MM.1S (cell line): ENCODE measurements at regions not wholly inside any gene's neighbourhood (a gene's known extent, or its start where the extent isn't known, plus 50 kb on each side); places are given as distances from the start of the nearest gene placed in this dataset.
"Not testable (repeated sequence)": the region's sequence is repeated elsewhere in the genome, so short reads cannot be mapped to it uniquely, and the experiment has no call there.

Experiments used
- DNase-seq: peaks from one replicate; pipeline ENCODE4 v3.0.0-alpha.2; 2015
- H2AFZ ChIP-seq: fragments of 300-600 bp; sonication (generic); 2 replicates; pipeline ENCODE4 v1.6.0; 2016; ENCODE audit warnings: antibody characterized with exemption, low read length
- H3F3A ChIP-seq: fragments of 300-600 bp; sonication (generic); 2 replicates; pipeline ENCODE4 v1.6.1; 2016; ENCODE audit warnings: mild to moderate bottlenecking, antibody characterized with exemption, low read length, moderate library complexity, mixed read lengths; ENCODE audit not compliant: insufficient read depth
- H3K27ac ChIP-seq: fragments of 300-600 bp; sonication (generic); 2 replicates; pipeline ENCODE4 v1.5.1; 2016; ENCODE audit warnings: mild to moderate bottlenecking, low read length
- H3K27me3 ChIP-seq: fragments of 300-600 bp; sonication (generic); replicated peaks from 2 replicates; pipeline ENCODE4 v1.6.0; 2016; ENCODE audit warnings: low read length; ENCODE audit not compliant: insufficient read depth
- H3K36me3 ChIP-seq: fragments of 300-600 bp; sonication (generic); replicated peaks from 2 replicates; pipeline ENCODE4 v1.6.1; 2016; ENCODE audit warnings: mild to moderate bottlenecking, low read length, mixed read lengths; ENCODE audit not compliant: insufficient read depth
- H3K4me1 ChIP-seq: fragments of 300-600 bp; sonication (generic); 2 replicates; pipeline ENCODE4 v1.6.1; 2016; ENCODE audit warnings: low read length, mixed read lengths
- H3K4me2 ChIP-seq: fragments of 300-600 bp; sonication (generic); 2 replicates; pipeline ENCODE4 v1.6.0; 2016; ENCODE audit warnings: low read depth, low read length
- H3K4me3 ChIP-seq: fragments of 300-600 bp; sonication (generic); 2 replicates; pipeline ENCODE4 v1.5.1; 2016; ENCODE audit warnings: low read length, mixed read lengths
- H3K79me2 ChIP-seq: fragments of 300-600 bp; sonication (generic); 2 replicates; pipeline ENCODE4 v1.6.1; 2016; ENCODE audit warnings: mixed run types, low read length, mixed read lengths
- H3K9ac ChIP-seq: fragments of 300-600 bp; sonication (generic); 2 replicates; pipeline ENCODE4 v1.6.1; 2016; ENCODE audit warnings: low read length, mixed read lengths
- H3K9me2 ChIP-seq: fragments of 300-600 bp; sonication (generic); replicated peaks from 2 replicates; pipeline ENCODE4 v1.6.1; 2016; ENCODE audit warnings: mild to moderate bottlenecking, low read length, mixed read lengths; ENCODE audit not compliant: insufficient read depth
- H3K9me3 ChIP-seq: fragments of 300-600 bp; sonication (generic); replicated peaks from 2 replicates; pipeline ENCODE4 v1.6.1; 2016; ENCODE audit warnings: mild to moderate bottlenecking, low read length, mixed read lengths; ENCODE audit not compliant: insufficient read depth
- H4K20me1 ChIP-seq: fragments of 300-600 bp; sonication (generic); 2 replicates; pipeline ENCODE4 v1.6.1; 2016; ENCODE audit warnings: mild to moderate bottlenecking, low read length, moderate library complexity, mixed read lengths; ENCODE audit not compliant: insufficient read depth
- CTCF ChIP-seq: fragments of 300-600 bp; sonication (generic); IDR thresholded peaks from 2 replicates; pipeline ENCODE4 v1.5.1; 2016; ENCODE audit warnings: antibody characterized with exemption, low read length, mixed read lengths
- EZH2 ChIP-seq: fragments of 300-600 bp; sonication (generic); optimal IDR thresholded peaks from 2 replicates; pipeline ENCODE3; 2017; ENCODE audit warnings: low read depth, mild to moderate bottlenecking, antibody characterized with exemption, low read length, mixed read lengths
- EZH2phosphoT487 ChIP-seq: fragments of 300-600 bp; sonication (generic); IDR thresholded peaks from 2 replicates; pipeline ENCODE4 v1.6.1; 2018; ENCODE audit warnings: antibody characterized with exemption, low read length

GRCh38 chr5:7271435-7272084 lies 124.4 kb upstream of the ADCY2 start:
- Histone ChIP-seq H3K27ac (no peak overlapping the region), H3K9me2 (no peaks in the 10 kb centered on the region), H3K36me3 (no peaks in the 10 kb centered on the region), H3K4me2 (no peak overlapping the region), H3K27me3 (no peaks in the 10 kb centered on the region), H4K20me1 (no peaks in the 10 kb centered on the region), H3K79me2 (no peaks in the 10 kb centered on the region), H3K9ac (no peak overlapping the region), H2AFZ (no peak overlapping the region), H3K9me3 (no peaks in the 10 kb centered on the region), H3K4me1 (no peaks in the 10 kb centered on the region), H3K4me3 (no peak overlapping the region), H3F3A (no peaks in the 10 kb centered on the region)
- DNase-seq = no peak
- no peak for TF ChIP-seq EZH2
- no peak for TF ChIP-seq CTCF
- TF ChIP-seq EZH2phosphoT487 = no peak

- Histone ChIP-seq H3K4me3 (no peak overlapping the region), H3K9me3 (no peaks in the 10 kb centered on the region), H3K4me1 (no peaks in the 10 kb centered on the region), H3K9me2 (no peaks in the 10 kb centered on the region), H3K79me2 (no peaks in the 10 kb centered on the region), H3K4me2 (no peak overlapping the region), H3K27me3 (no peaks in the 10 kb centered on the region), H2AFZ (no peak overlapping the region), H3F3A (no peaks in the 10 kb centered on the region), H3K9ac (no peak overlapping the region), H3K36me3 (no peaks in the 10 kb centered on the region), H3K27ac (no peak overlapping the region), H4K20me1 (no peaks in the 10 kb centered on the region)
- TF ChIP-seq EZH2phosphoT487 = no peak
- TF ChIP-seq CTCF = no peak
- no peak for TF ChIP-seq EZH2
- no peak for DNase-seq
These were observed 123.5 kb upstream of the ADCY2 start for GRCh38 chr5:7272408-7272965.

- no peaks in the 10 kb centered on the region for H3K9me3 ChIP-seq
- no peaks in the 10 kb centered on the region for H3K4me1 ChIP-seq
- H3F3A ChIP-seq = no peaks in the 10 kb centered on the region
- H3K36me3 ChIP-seq = no peaks in the 10 kb centered on the region
- no peaks in the 10 kb centered on the region for H4K20me1 ChIP-seq
- no peak overlapping the region for H3K4me2 ChIP-seq
- no peak overlapping the region for H3K4me3 ChIP-seq
- H3K79me2 ChIP-seq = no peaks in the 10 kb centered on the region
- no peak overlapping the region for H3K9ac ChIP-seq
- no peak overlapping the region for H3K27ac ChIP-seq
- H3K9me2 ChIP-seq = no peaks in the 10 kb centered on the region
- DNase-seq = no peak
- H2AFZ ChIP-seq = no peak overlapping the region
- H3K27me3 ChIP-seq = no peaks in the 10 kb centered on the region
- TF ChIP-seq CTCF = no peak
- TF ChIP-seq EZH2 = no peak
These were observed 121.7 kb upstream of the ADCY2 start for GRCh38 chr5:7274203-7274602.

GRCh38 chr5:7289634-7290033 lies 106.3 kb upstream of the ADCY2 start:
- H3K9me3 ChIP-seq, H2AFZ ChIP-seq, H3K4me1 ChIP-seq, H3K9me2 ChIP-seq, H3K79me2 ChIP-seq, H3K9ac ChIP-seq, H3K27me3 ChIP-seq, H4K20me1 ChIP-seq, H3K4me3 ChIP-seq, H3K27ac ChIP-seq, H3K4me2 ChIP-seq, DNase-seq, H3F3A ChIP-seq, H3K36me3 ChIP-seq: not testable (repeated sequence)

- not testable (repeated sequence) for H3K36me3 ChIP-seq, H3K4me3 ChIP-seq, H3K9me2 ChIP-seq, H3K9ac ChIP-seq, H4K20me1 ChIP-seq, H3K79me2 ChIP-seq, H3K27me3 ChIP-seq, H3K4me1 ChIP-seq, DNase-seq, H3K4me2 ChIP-seq, H3K9me3 ChIP-seq, H3K27ac ChIP-seq, H2AFZ ChIP-seq, H3F3A ChIP-seq
These were observed 98.1 kb upstream of the ADCY2 start for GRCh38 chr5:7297821-7298220.

- not testable (repeated sequence) for H3K4me1 ChIP-seq, H3K9ac ChIP-seq, H2AFZ ChIP-seq, H3F3A ChIP-seq, H4K20me1 ChIP-seq, DNase-seq, H3K9me3 ChIP-seq, H3K27me3 ChIP-seq, H3K27ac ChIP-seq, H3K4me2 ChIP-seq, H3K9me2 ChIP-seq, H3K36me3 ChIP-seq, H3K79me2 ChIP-seq, H3K4me3 ChIP-seq
These were observed 96.2 kb upstream of the ADCY2 start for GRCh38 chr5:7299731-7300130.
